ENCODE measurements at regions not wholly inside any gene's neighbourhood (a gene's known extent, or its start where the extent isn't known, plus 50 kb on each side); places are given as distances from the start of the nearest gene placed in this dataset.

DNA sequence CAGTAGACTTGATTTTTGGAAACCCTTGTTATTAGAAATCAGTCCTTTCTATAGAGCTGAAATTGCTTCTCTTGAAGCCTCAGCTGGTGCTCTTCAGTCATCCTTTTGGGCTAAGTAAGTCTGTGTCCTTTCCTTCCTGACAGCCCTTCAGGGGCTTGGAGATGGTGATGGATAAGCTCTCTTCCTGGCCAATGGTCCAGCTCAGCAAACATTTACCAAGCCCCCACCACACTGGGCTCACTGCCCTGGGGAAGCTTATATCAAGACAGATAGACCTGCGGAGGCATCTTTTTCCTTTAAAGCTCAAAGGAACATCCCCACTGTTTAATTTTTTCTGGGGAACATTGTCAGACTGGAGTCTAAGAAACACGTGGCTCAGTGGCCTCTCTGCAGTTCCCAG lies 139.6 kb downstream of the HAPSTR1 start:
- Histone ChIP-seq H3K27me3 (ENCODE audit: insufficient read depth, low read length) (no peaks in the 10 kb centered on the region), H3K4me1 (ENCODE audit: insufficient read depth, low read length) (no peaks in the 10 kb centered on the region), H3K27ac (ENCODE audit: low read depth, low read length) (no peak overlapping the region), H3K9me3 (ENCODE audit: control insufficient read depth in 1 of 2, low read length in 2 of 2) (no peaks in the 10 kb centered on the region), H3K36me3 (ENCODE audit: insufficient read depth, low read length) (no peaks in the 10 kb centered on the region), H3K4me3 (ENCODE audit: low read length in 2 of 2) (no peak overlapping the region)
- peaks cover 0 to 2% (median 0%) of the 10 kb centered on the region in 8 donors for H3K9me3 Mint-ChIP-seq
- H3K27me3 Mint-ChIP-seq = peaks cover 3 to 16% of the 10 kb centered on the region in 2 donors
- DNase-seq = no peak
- H3K4me1 Mint-ChIP-seq = no peaks in the 10 kb centered on the region
- ChIA-PET CTCF (ENCODE audit: partially characterized antibody) (interaction anchor here (1.8 kb wide), 1 partner anchor 13 kb away, joined by 3 read pairs; no protein-coding TSS in a partner anchor), POLR2A (ENCODE audit: partially characterized antibody) (no interaction called here)
- no peak overlapping the region for H3K27ac Mint-ChIP-seq
- H3K36me3 Mint-ChIP-seq = no peaks in the 10 kb centered on the region
- no peak overlapping the region for H3K4me3 Mint-ChIP-seq
- intact Hi-C loops (cut with micrococcal nuclease) = no loop called here

DNA sequence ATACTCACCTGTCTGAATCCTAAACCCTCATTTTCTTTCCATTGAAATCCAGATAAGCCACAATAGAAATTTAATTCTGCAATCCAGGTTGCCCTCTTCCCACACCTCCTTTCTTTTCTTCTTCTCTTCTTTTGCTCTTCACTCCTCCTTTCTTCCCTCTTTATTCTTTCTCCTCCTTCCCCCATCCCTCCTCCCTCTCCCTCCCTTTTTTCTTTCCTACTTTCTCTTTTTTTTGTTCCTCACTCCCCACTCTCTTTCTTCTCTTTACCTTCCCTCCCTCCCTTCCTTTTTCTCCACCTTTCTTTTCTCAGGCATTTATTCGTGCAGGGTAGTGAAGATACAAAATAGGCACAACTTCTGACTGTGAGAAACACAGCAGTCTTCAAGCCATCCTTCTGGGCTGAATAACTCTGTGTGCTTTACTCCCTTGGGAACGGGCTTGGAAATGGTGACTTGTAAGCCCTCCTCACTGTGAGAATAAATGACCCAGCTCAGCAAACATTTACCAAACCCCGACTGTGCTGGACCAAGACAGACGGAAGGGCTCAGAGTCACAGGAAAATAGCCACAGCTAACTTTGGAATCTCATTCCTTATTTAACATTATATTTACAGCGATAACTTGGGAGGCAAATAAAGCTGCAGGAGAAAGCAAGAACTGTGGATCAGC lies 140.8 kb downstream of the HAPSTR1 start:
- DNase-seq = no peak
- peaks cover 0 to 2% (median 0%) of the 10 kb centered on the region in 8 donors for H3K9me3 Mint-ChIP-seq
- no peak overlapping the region for H3K4me3 ChIP-seq (ENCODE audit: low read length in 2 of 2)
- ChIA-PET POLR2A (ENCODE audit: partially characterized antibody) (no interaction called here), CTCF (ENCODE audit: partially characterized antibody) (no interaction called here)
- no peaks in the 10 kb centered on the region for H3K36me3 ChIP-seq (ENCODE audit: insufficient read depth, low read length)
- H3K4me1 Mint-ChIP-seq = no peaks in the 10 kb centered on the region
- no peaks in the 10 kb centered on the region for H3K27me3 ChIP-seq (ENCODE audit: insufficient read depth, low read length)
- no peak overlapping the region for H3K4me3 Mint-ChIP-seq
- no peaks in the 10 kb centered on the region for H3K36me3 Mint-ChIP-seq
- H3K4me1 ChIP-seq (ENCODE audit: insufficient read depth, low read length) = no peaks in the 10 kb centered on the region
- no peaks in the 10 kb centered on the region for H3K9me3 ChIP-seq (ENCODE audit: control insufficient read depth in 1 of 2, low read length in 2 of 2)
- peaks cover 3 to 16% of the 10 kb centered on the region in 2 donors for H3K27me3 Mint-ChIP-seq
- intact Hi-C loops (cut with micrococcal nuclease) = no loop called here
- H3K27ac Mint-ChIP-seq = no peak overlapping the region
- no peak overlapping the region for H3K27ac ChIP-seq (ENCODE audit: low read depth, low read length)

DNA sequence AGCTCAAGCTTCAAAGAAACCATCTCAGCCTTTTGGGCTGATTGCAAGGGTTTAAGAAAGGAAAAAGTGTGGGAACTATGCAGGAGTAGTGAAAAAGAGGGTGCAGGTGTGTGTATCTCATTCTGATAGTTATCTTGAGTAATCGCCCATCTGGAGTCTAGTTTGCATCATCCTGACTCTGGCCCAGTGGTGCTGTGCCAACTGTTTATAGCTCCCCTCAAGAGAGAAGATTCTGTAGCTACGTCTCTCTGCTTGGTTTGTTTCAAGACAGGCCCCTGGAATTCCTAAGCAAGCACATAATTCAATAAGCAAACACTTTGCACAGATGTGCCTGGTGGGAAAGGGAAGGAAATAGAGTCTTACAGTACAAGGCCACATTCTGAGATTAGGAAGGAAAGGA lies 144.4 kb downstream of the HAPSTR1 start:
- DNase-seq = no peak
- POLR2A ChIA-PET (ENCODE audit: partially characterized antibody) = no interaction called here
- no peaks in the 10 kb centered on the region for H3K9me3 ChIP-seq (ENCODE audit: control insufficient read depth in 1 of 2, low read length in 2 of 2)
- H3K27ac ChIP-seq (ENCODE audit: low read depth, low read length) = no peak overlapping the region
- no peak overlapping the region for H3K4me3 Mint-ChIP-seq
- intact Hi-C loops (cut with micrococcal nuclease) = no loop called here
- H3K9me3 Mint-ChIP-seq = peaks cover 0 to 11% (median 3%) of the 10 kb centered on the region in 8 donors
- H3K36me3 Mint-ChIP-seq = no peaks in the 10 kb centered on the region
- no peaks in the 10 kb centered on the region for H3K4me1 Mint-ChIP-seq
- no peaks in the 10 kb centered on the region for H3K4me1 ChIP-seq (ENCODE audit: insufficient read depth, low read length)
- H3K36me3 ChIP-seq (ENCODE audit: insufficient read depth, low read length) = no peaks in the 10 kb centered on the region
- H3K27ac Mint-ChIP-seq = no peak overlapping the region
- peaks cover 0 to 10% of the 10 kb centered on the region in 2 donors for H3K27me3 Mint-ChIP-seq
- H3K27me3 ChIP-seq (ENCODE audit: insufficient read depth, low read length) = no peaks in the 10 kb centered on the region
- CTCF ChIA-PET (ENCODE audit: partially characterized antibody) = interaction anchor here (0.5 kb wide), 1 partner anchor 98 kb away, joined by 3 read pairs; no protein-coding TSS in a partner anchor
- no peak overlapping the region for H3K4me3 ChIP-seq (ENCODE audit: low read length in 2 of 2)

- H3K36me3 Mint-ChIP-seq = no peaks in the 10 kb centered on the region
- no peak overlapping the region for H3K27ac ChIP-seq (ENCODE audit: low read depth, low read length)
- peaks cover 0 to 10% of the 10 kb centered on the region in 2 donors for H3K27me3 Mint-ChIP-seq
- no peaks in the 10 kb centered on the region for H3K27me3 ChIP-seq (ENCODE audit: insufficient read depth, low read length)
- no peaks in the 10 kb centered on the region for H3K36me3 ChIP-seq (ENCODE audit: insufficient read depth, low read length)
- H3K4me3 ChIP-seq (ENCODE audit: low read length in 2 of 2) = no peak overlapping the region
- ChIA-PET POLR2A (ENCODE audit: partially characterized antibody) (no interaction called here), CTCF (ENCODE audit: partially characterized antibody) (interaction anchor here (0.7 kb wide), 1 partner anchor 129 kb away, joined by 3 read pairs; no protein-coding TSS in a partner anchor)
- intact Hi-C loops (cut with micrococcal nuclease) = no loop called here
- no peaks in the 10 kb centered on the region for H3K9me3 ChIP-seq (ENCODE audit: control insufficient read depth in 1 of 2, low read length in 2 of 2)
- H3K9me3 Mint-ChIP-seq = peaks cover 0 to 11% (median 3%) of the 10 kb centered on the region in 8 donors
- no peak overlapping the region for H3K27ac Mint-ChIP-seq
- H3K4me1 Mint-ChIP-seq = no peaks in the 10 kb centered on the region
- H3K4me3 Mint-ChIP-seq = no peak overlapping the region
- no peak for DNase-seq
- H3K4me1 ChIP-seq (ENCODE audit: insufficient read depth, low read length) = no peaks in the 10 kb centered on the region
Measured at GRCh38 chr16:9236319-9236718, 144.9 kb downstream of the HAPSTR1 start.

DNA sequence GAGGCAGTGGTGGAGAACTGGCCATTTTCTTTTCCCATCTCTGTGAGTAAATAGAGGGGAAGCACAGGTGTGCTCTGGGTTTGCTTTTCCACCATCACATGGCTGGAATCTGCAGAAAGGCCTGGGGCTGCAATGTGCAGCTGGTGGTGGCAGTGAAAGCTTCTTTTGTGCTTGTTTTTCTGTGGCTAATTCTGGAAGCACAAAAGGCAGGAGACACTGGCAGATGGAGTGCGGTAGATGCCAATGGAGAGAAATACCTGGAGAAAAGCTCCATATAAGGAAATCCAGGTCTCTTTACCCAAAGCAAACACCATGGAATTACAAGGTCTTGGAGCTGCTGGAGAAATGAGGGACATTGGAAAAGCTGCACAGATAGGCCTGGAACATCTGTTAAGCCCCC lies 146.9 kb downstream of the HAPSTR1 start:
- no peaks in the 10 kb centered on the region for H3K36me3 Mint-ChIP-seq
- H3K36me3 ChIP-seq (ENCODE audit: insufficient read depth, low read length) = no peaks in the 10 kb centered on the region
- no peak overlapping the region for H3K4me3 Mint-ChIP-seq
- no peak overlapping the region for H3K4me3 ChIP-seq (ENCODE audit: low read length in 2 of 2)
- no peak for DNase-seq
- CTCF ChIA-PET (ENCODE audit: partially characterized antibody) = no interaction called here
- H3K27ac ChIP-seq (ENCODE audit: low read depth, low read length) = no peak overlapping the region
- H3K9me3 ChIP-seq (ENCODE audit: control insufficient read depth in 1 of 2, low read length in 2 of 2) = no peaks in the 10 kb centered on the region
- H3K4me1 ChIP-seq (ENCODE audit: insufficient read depth, low read length) = no peaks in the 10 kb centered on the region
- H3K27ac Mint-ChIP-seq = no peak overlapping the region
- H3K9me3 Mint-ChIP-seq = peaks cover 2 to 11% (median 5%) of the 10 kb centered on the region in 8 donors
- no peaks in the 10 kb centered on the region for H3K4me1 Mint-ChIP-seq
- H3K27me3 Mint-ChIP-seq = peaks cover 1 to 3% of the 10 kb centered on the region in 2 donors
- intact Hi-C loops (cut with micrococcal nuclease) = no loop called here
- POLR2A ChIA-PET (ENCODE audit: partially characterized antibody) = no interaction called here
- H3K27me3 ChIP-seq (ENCODE audit: insufficient read depth, low read length) = no peaks in the 10 kb centered on the region

GRCh38 chr16:9241177-9241576 lies 149.7 kb downstream of the HAPSTR1 start:
- Histone ChIP-seq H3K27me3 (ENCODE audit: insufficient read depth, low read length) (no peaks in the 10 kb centered on the region), H3K9me3 (ENCODE audit: control insufficient read depth in 1 of 2, low read length in 2 of 2) (no peaks in the 10 kb centered on the region), H3K27ac (ENCODE audit: low read depth, low read length) (no peak overlapping the region), H3K4me1 (ENCODE audit: insufficient read depth, low read length) (no peaks in the 10 kb centered on the region), H3K4me3 (ENCODE audit: low read length in 2 of 2) (no peak overlapping the region), H3K36me3 (ENCODE audit: insufficient read depth, low read length) (no peaks in the 10 kb centered on the region)
- Mint-ChIP-seq H3K4me1 (no peaks in the 10 kb centered on the region), H3K27ac (no peak overlapping the region), H3K27me3 (peaks cover 0 to 1% of the 10 kb centered on the region in 2 donors), H3K36me3 (no peaks in the 10 kb centered on the region), H3K4me3 (no peak overlapping the region), H3K9me3 (peaks cover 2 to 11% (median 5%) of the 10 kb centered on the region in 8 donors)
- CTCF ChIA-PET (ENCODE audit: partially characterized antibody) = no interaction called here
- intact Hi-C loops (cut with micrococcal nuclease) = no loop called here
- DNase-seq = no peak
- POLR2A ChIA-PET (ENCODE audit: partially characterized antibody) = no interaction called here

GRCh38 chr16:9248162-9248561 lies 156.7 kb downstream of the HAPSTR1 start:
- no peak overlapping the region for H3K4me3 Mint-ChIP-seq
- intact Hi-C loops (cut with micrococcal nuclease) = no loop called here
- CTCF ChIA-PET (ENCODE audit: partially characterized antibody) = no interaction called here
- Histone ChIP-seq H3K4me3 (ENCODE audit: low read length in 2 of 2) (no peak overlapping the region), H3K27me3 (ENCODE audit: insufficient read depth, low read length) (no peaks in the 10 kb centered on the region), H3K27ac (ENCODE audit: low read depth, low read length) (no peak overlapping the region), H3K36me3 (ENCODE audit: insufficient read depth, low read length) (no peaks in the 10 kb centered on the region), H3K9me3 (ENCODE audit: control insufficient read depth in 1 of 2, low read length in 2 of 2) (no peaks in the 10 kb centered on the region), H3K4me1 (ENCODE audit: insufficient read depth, low read length) (no peaks in the 10 kb centered on the region)
- H3K9me3 Mint-ChIP-seq = peaks cover 0 to 6% (median 0%) of the 10 kb centered on the region in 8 donors
- no peaks in the 10 kb centered on the region for H3K36me3 Mint-ChIP-seq
- POLR2A ChIA-PET (ENCODE audit: partially characterized antibody) = no interaction called here
- H3K4me1 Mint-ChIP-seq = no peaks in the 10 kb centered on the region
- no peak overlapping the region for H3K27ac Mint-ChIP-seq
- DNase-seq = no peak
- H3K27me3 Mint-ChIP-seq = peaks cover 4 to 6% of the 10 kb centered on the region in 2 donors
